K562 (cell line): ENCODE measurements at regions not wholly inside any gene's neighbourhood (a gene's known extent, or its start where the extent isn't known, plus 50 kb on each side); places are given as distances from the start of the nearest gene placed in this dataset.

Source experiments
- ATAC-seq: fragments of 200-7000 bp; cut with Tn5 transposase; 3 replicates; pipeline ENCODE4 v1.9.1; 2020; ENCODE audit warnings: moderate library complexity
- BruUV-seq: library from RNA; stranded (reverse); fragments of 400-500 nt; replicated peaks from 2 replicates; lab custom pipeline; 2021; lab: Mats Ljungman, UMichigan
- CTCF ChIA-PET: fragments of 300-600 bp; formaldehyde crosslinking; extraction: SDS; loops from one replicate; lab custom pipeline; 2021; ENCODE audit warnings: low intra/inter-chr PET ratio; lab: Yijun Ruan, JAX
- POLR2A ChIA-PET: fragments of 300-600, 350-650 bp; sonication (Branson Sonifier 250); formaldehyde crosslinking; extraction: SDS; loops from one replicate; lab custom pipeline; 2021; ENCODE audit warnings: antibody characterized with exemption, inconsistent platforms; lab: Yijun Ruan, JAX
- DNase-seq, 4 experiments: peaks; one replicate each; pipeline versions ENCODE4 v3.0.0 to v3.0.0-alpha.2; 2011 to 2018; ENCODE audit warnings: low spot score in 3 of 4, mixed read lengths in 3 of 4; ENCODE audit errors: extremely low read depth in 1 of 4
- FAIRE-seq: peaks from 2 replicates; lab custom pipeline; 2011; peaks lifted over from hg19 to GRCh38; lab: Jason Lieb, UNC
- H2AFZ ChIP-seq: 2 replicates; pipeline ENCODE4 v1.6.0; 2011; ENCODE audit warnings: low read depth, low read length, control low read depth, inconsistent platforms
- H3K27ac ChIP-seq: fragments of 200-600 bp; 3 replicates; pipeline ENCODE4 v1.8.0; 2011; ENCODE audit warnings: low read depth, mild to moderate bottlenecking, control low read depth, inconsistent platforms, low read length, moderate library complexity, mixed read lengths; ENCODE audit errors: extremely low read depth
- H3K27me3 ChIP-seq, 2 experiments: fragments of 300-600 bp in 1 of 2; 2 replicates in 1 of 2; 3 replicates in 1 of 2; pipeline versions ENCODE4 v1.6.0 to v1.8.0; 2011; ENCODE audit warnings: inconsistent platforms in 2 of 2, low read length in 2 of 2, mild to moderate bottlenecking in 1 of 2, mixed read lengths in 1 of 2, moderate library complexity in 1 of 2; ENCODE audit not compliant: control insufficient read depth in 2 of 2, insufficient read depth in 2 of 2
- H3K36me3 ChIP-seq: fragments of 300-600 bp; 3 replicates; pipeline ENCODE4 v1.8.0; 2011; ENCODE audit warnings: mild to moderate bottlenecking, low read length, inconsistent platforms; ENCODE audit not compliant: control insufficient read depth, insufficient read depth
- H3K4me1 ChIP-seq, 2 experiments: fragments of 200-600 bp in 1 of 2; replicated peaks in 1 of 2; 2 replicates in 1 of 2; 3 replicates in 1 of 2; pipeline versions ENCODE4 v1.5.1 to v1.8.0; 2011; ENCODE audit warnings: inconsistent platforms in 2 of 2, low read length in 2 of 2, mild to moderate bottlenecking in 1 of 2, mixed read lengths in 1 of 2, moderate library complexity in 1 of 2; ENCODE audit not compliant: control insufficient read depth in 2 of 2, insufficient read depth in 2 of 2
- H3K4me2 ChIP-seq: 2 replicates; pipeline ENCODE4 v1.6.1; 2011; ENCODE audit warnings: low read length, control low read depth, inconsistent platforms, mixed read lengths; ENCODE audit not compliant: insufficient read depth
- H3K4me3 ChIP-seq: fragments of 200-600 bp; sonication (generic), shearing (Covaris generic); 2 replicates; pipeline ENCODE4 v1.5.1; 2016; ENCODE audit warnings: control low read depth, inconsistent platforms
- H3K79me2 ChIP-seq: fragments of 200-600 bp; 3 replicates; pipeline ENCODE4 v1.8.0; 2011; ENCODE audit warnings: low read length, inconsistent platforms; ENCODE audit not compliant: control insufficient read depth, insufficient read depth
- H3K9ac ChIP-seq, 2 experiments: 2 replicates each; pipeline versions ENCODE4 v1.6.0 to v1.6.1; 2011; ENCODE audit warnings: low read depth in 2 of 2, low read length in 2 of 2, control low read depth in 1 of 2, inconsistent platforms in 1 of 2, mild to moderate bottlenecking in 1 of 2, mixed read lengths in 1 of 2; ENCODE audit not compliant: insufficient read depth in 1 of 2
- H3K9me1 ChIP-seq: one replicate; pipeline ENCODE4 v1.6.0; 2011; ENCODE audit warnings: inconsistent platforms, mild to moderate bottlenecking, low read length, moderate library complexity; ENCODE audit not compliant: control insufficient read depth, insufficient read depth
- H3K9me3 ChIP-seq: replicated peaks from 2 replicates; pipeline ENCODE4 v1.5.1; 2011; ENCODE audit warnings: low read depth, low read length, inconsistent platforms; ENCODE audit not compliant: control insufficient read depth, insufficient read depth
- H4K20me1 ChIP-seq: replicated peaks from 2 replicates; pipeline ENCODE4 v1.6.1; 2011; ENCODE audit warnings: low read length, inconsistent platforms, mixed read lengths; ENCODE audit not compliant: control insufficient read depth, insufficient read depth
- BHLHE40 ChIP-seq: IDR thresholded peaks from 2 replicates; pipeline ENCODE4 v1.6.1; 2011; ENCODE audit warnings: low read length, improper control_type of control experiment
- BMI1 ChIP-seq: fragments of 150-350 bp; IDR thresholded peaks from 2 replicates; pipeline ENCODE4 v1.6.1; 2014; ENCODE audit warnings: low read length
- FOXM1 ChIP-seq, 2 experiments: fragments of 450-650 bp in 1 of 2; sonication (generic) in 1 of 2; formaldehyde crosslinking in 1 of 2; IDR thresholded peaks; 2 replicates each; pipeline versions ENCODE4 v1.6.1 to v1.9.0; 2017 to 2022; ENCODE audit warnings: low read depth in 2 of 2, mild to moderate bottlenecking in 2 of 2, missing genetic modification reagents in 1 of 2, moderate library complexity in 1 of 2
- GMEB1 ChIP-seq: fragments of 250-450 bp; sonication (Bioruptor Pico); IDR thresholded peaks from 2 replicates; pipeline ENCODE4 v1.4.0; 2020; ENCODE audit warnings: mild to moderate bottlenecking
- IRF9 ChIP-seq: fragments of 450-650 bp; IDR thresholded peaks from 2 replicates; pipeline ENCODE4 v1.6.1; 2016; ENCODE audit warnings: missing biosample characterization, missing genetic modification characterization
- JUN ChIP-seq, 2 experiments: sonication (generic) in 1 of 2; formaldehyde crosslinking in 1 of 2; IDR thresholded peaks; 2 replicates each; pipeline versions ENCODE4 v1.6.1 to v1.8.0; 2012 to 2022; ENCODE audit warnings: borderline replicate concordance in 2 of 2, mild to moderate bottlenecking in 2 of 2, improper control_type of control experiment in 1 of 2, low read depth in 1 of 2, low read length in 1 of 2, missing genetic modification reagents in 1 of 2
- KAT7 ChIP-seq: sonication (generic); formaldehyde crosslinking; IDR thresholded peaks from 2 replicates; pipeline ENCODE4 v1.8.0; 2022; ENCODE audit warnings: missing genetic modification reagents, mild to moderate bottlenecking, borderline replicate concordance
- KLF13 ChIP-seq: fragments of 450-650 bp; IDR thresholded peaks from 2 replicates; pipeline ENCODE4 v1.6.1; 2016; ENCODE audit warnings: missing genetic modification characterization, low read depth, mild to moderate bottlenecking, missing compliant biosample characterization, moderate library complexity, borderline replicate concordance
- MAFK ChIP-seq: IDR thresholded peaks from 2 replicates; pipeline ENCODE4 v1.6.1; 2011; ENCODE audit warnings: low read length, improper control_type of control experiment
- SAFB ChIP-seq: fragments of 200-400 bp; formaldehyde crosslinking; IDR thresholded peaks from 2 replicates; pipeline ENCODE4 v1.6.1; 2017; ENCODE audit warnings: low read depth, low read length, borderline replicate concordance
- TSC22D4 ChIP-seq: fragments of 450-650 bp; IDR thresholded peaks from 2 replicates; pipeline ENCODE4 v1.6.1; 2016; ENCODE audit warnings: missing genetic modification characterization, missing biosample characterization, control low read depth
- U2AF2 ChIP-seq: fragments of 200-400 bp; formaldehyde crosslinking; optimal IDR thresholded peaks from 2 replicates; pipeline ENCODE3; 2017; ENCODE audit warnings: low read depth, mild to moderate bottlenecking, low read length
- UBTF ChIP-seq, 2 experiments: IDR thresholded peaks; 2 replicates each; pipeline ENCODE4 v1.6.1; 2012; ENCODE audit warnings: improper control_type of control experiment in 2 of 2, low read depth in 2 of 2, low read length in 2 of 2, borderline replicate concordance in 1 of 2
- ZNF174 ChIP-seq: fragments of 250-450 bp; sonication (Bioruptor Pico); IDR thresholded peaks from 2 replicates; pipeline ENCODE4 v1.4.0; 2020; ENCODE audit warnings: mild to moderate bottlenecking
- ZNF212 ChIP-seq: fragments of 450-650 bp; formaldehyde crosslinking; IDR thresholded peaks from 2 replicates; pipeline ENCODE4 v1.4.0; 2020; ENCODE audit warnings: mild to moderate bottlenecking
- WGBS: fragments of 100-300 bp; shearing (Covaris generic); methylation state at CpG from one replicate; pipeline ENCODE4 v1.1.6; 2016; ENCODE audit warnings: low coverage, mixed read lengths; ENCODE audit not compliant: insufficient coverage; ENCODE audit errors: missing lambda C conversion rate; 5-methylcytosine and 5-hydroxymethylcytosine counted together
- in situ Hi-C: fragments of 300-500 bp; cut with MboI; formaldehyde crosslinking; loops from 4 replicates; pipeline ENCODE4 v1.15.0; 2018; ENCODE audit warnings: inconsistent platforms, mixed read lengths
- intact Hi-C: fragments of 100-400 bp; cut with micrococcal nuclease; formaldehyde crosslinking; loops from 2 replicates; pipeline ENCODE4 v1.14.2; 2022

GRCh38 chr9:107927276-107927675 is 437.7 kb upstream of the KLF4 start:
- Histone ChIP-seq H2AFZ (no peak overlapping the region), H3K27me3 (peaks cover 0 to 7% of the 10 kb centered on the region in 2 experiments; a peak in 1 of 5 replicates), H3K4me2 (no peak overlapping the region), H3K9ac (no peak overlapping the region), H3K4me3 (no peak overlapping the region), H3K36me3 (no peaks in the 10 kb centered on the region), H3K27ac (no peak overlapping the region), H3K4me1 (no peaks in the 10 kb centered on the region), H3K9me3 (no peaks in the 10 kb centered on the region), H4K20me1 (no peaks in the 10 kb centered on the region), H3K79me2 (no peaks in the 10 kb centered on the region), H3K9me1 (no peaks in the 10 kb centered on the region)
- DNase-seq (no peak), FAIRE-seq (no peak), ATAC-seq (no peak)
- intact Hi-C loops, result no loop called here
- TF ChIP-seq BMI1, result no peak
- no peak for TF ChIP-seq BHLHE40
- TF ChIP-seq GMEB1 (CRISPR knock-in tag), result no peak
- no peak for TF ChIP-seq UBTF (IDR thresholded peaks at IDR 0.05; ENCODE audit: borderline replicate concordance in 1 of 2, low read depth in 2 of 2, low read length in 2 of 2)
- no peak for TF ChIP-seq U2AF2
- TF ChIP-seq IRF9, result no peak
- TF ChIP-seq MAFK, result no peak
- no peak for TF ChIP-seq FOXM1 (IDR thresholded peaks at IDR 0.05; ENCODE audit: low read depth)
- no peak for TF ChIP-seq FOXM1 (CRISPR knock-in tag; IDR thresholded peaks at IDR 0.05; ENCODE audit: low read depth)
- TF ChIP-seq ZNF212 (CRISPR knock-in tag), result no peak
- no peak for TF ChIP-seq ZNF174 (CRISPR knock-in tag)
- TF ChIP-seq SAFB, result no peak
- no peak for TF ChIP-seq KLF13 (tag)
- no peak for TF ChIP-seq KAT7 (CRISPR knock-in tag)
- TF ChIP-seq JUN (IDR thresholded peaks at IDR 0.05; ENCODE audit: borderline replicate concordance, low read depth, low read length), result no peak
- TF ChIP-seq JUN (CRISPR knock-in tag; IDR thresholded peaks at IDR 0.05; ENCODE audit: borderline replicate concordance), result no peak
- no peak for TF ChIP-seq TSC22D4 (tag)
- ChIA-PET POLR2A (no interaction called here), CTCF (no interaction called here)
- no TSS peak for BruUV-seq
- 0% methylated on average over 4 of the region's 4 CpGs for WGBS
- in situ Hi-C loops, result no loop called here
